HG02759 (cell line): ENCODE measurements at regions not wholly inside any gene's neighbourhood (a gene's known extent, or its start where the extent isn't known, plus 50 kb on each side); places are given as distances from the start of the nearest gene placed in this dataset.
"Not testable (repeated sequence)": the region's sequence is repeated elsewhere in the genome, so short reads cannot be mapped to it uniquely, and the experiment has no call there.

ENCODE experiments used
- ATAC-seq: cut with Tn5 transposase; IDR thresholded peaks from one replicate; pipeline ENCODE4 v1.9.1; 2021; ENCODE audit warnings: mild to moderate bottlenecking, moderate library complexity; ENCODE audit not compliant: unreplicated experiment

DNA sequence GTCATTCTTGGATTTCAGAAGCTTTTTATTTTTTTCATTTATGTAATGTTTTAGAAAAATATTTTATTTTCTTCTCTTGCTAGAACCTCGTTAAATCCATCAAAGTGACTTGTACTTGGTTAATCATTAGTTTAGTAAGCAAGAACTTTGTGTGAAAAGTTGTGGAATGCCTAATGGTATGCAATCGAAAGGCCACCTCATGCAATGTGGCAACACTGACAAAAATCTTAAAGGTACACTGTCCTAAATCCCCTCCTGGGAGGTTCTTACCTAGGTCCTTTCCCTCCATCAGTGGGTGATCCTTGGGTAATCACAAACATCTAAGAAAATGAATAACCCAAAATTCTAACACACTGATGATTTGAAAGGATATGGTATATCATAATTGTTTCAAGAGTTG lies 304.2 kb downstream of the DNAH5 start:
- ATAC-seq: no peak

DNA sequence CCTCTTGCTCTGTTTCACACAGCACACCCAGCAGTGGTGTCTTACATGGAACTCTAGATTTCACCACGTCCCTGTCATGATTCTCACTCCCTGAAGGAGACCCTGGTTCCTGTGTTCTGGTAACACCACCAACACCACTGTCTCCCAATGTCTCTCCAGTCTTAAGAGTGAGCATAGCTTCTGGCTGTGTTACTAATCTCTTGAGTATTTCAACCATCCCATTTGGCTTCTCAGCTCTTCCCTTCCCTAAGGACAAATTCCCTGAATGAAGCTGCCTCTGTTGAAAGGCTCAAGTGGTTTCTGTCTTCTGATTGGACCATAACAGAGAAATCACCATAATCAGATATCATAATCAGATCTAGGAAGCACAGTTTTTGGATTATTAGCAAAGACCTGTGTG lies 311.8 kb downstream of the DNAH5 start:
- no peak for ATAC-seq

DNA sequence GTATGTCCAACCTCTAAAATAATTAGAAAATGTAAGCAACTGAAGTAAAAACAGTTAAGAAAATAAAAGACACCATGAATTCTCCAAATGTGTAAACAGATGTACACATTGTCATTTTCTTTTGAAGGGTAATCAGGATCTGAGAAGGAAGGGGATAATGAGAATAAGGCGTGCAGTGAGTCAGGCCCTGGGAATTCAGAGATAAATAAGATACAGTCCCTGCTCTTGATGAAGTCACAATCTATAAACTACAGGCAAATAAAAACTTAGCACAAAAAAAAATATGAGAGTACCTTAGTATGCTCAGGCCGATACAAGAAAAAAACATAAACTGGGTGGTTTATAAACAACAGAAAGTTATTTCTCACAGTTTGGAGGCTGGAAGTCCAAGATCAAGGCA lies 315.3 kb downstream of the DNAH5 start:
- ATAC-seq: no peak

DNA sequence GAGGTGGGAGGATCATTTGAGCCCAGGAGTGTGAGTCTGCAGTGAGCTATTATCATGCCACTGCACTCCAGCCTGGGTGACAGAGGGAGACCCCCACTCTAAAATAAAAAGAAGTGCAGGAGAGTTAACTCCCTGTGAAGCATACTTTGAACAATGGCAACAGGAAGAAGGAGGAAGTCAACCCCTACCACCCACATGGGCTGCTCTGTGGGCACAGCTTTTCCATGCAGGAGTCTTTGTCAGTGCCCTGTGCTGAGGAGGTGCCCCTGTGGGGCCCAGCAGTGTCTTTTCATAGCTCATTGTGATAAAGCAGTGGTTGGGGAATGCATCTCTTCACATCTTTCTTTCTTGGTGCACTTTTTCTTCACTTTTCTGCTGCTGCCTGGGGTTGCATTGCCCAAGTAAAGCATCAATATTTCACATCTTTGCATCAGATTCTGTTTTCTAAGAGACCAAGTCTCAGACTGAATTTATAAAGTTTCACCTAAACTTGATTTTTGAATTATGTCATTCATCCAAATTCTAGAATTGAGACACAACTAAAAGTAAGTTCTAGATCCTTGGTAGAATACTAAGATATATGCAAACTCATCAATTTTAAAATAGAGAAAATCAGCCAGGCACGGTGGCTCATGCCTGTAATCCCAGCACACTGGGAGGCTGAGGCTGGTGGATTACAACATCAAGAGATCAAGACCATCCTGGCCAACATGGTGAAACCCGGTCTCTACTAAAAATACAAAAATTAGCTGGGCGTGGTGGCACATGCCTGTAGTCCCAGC lies 316.6 kb downstream of the DNAH5 start:
- no peak for ATAC-seq

DNA sequence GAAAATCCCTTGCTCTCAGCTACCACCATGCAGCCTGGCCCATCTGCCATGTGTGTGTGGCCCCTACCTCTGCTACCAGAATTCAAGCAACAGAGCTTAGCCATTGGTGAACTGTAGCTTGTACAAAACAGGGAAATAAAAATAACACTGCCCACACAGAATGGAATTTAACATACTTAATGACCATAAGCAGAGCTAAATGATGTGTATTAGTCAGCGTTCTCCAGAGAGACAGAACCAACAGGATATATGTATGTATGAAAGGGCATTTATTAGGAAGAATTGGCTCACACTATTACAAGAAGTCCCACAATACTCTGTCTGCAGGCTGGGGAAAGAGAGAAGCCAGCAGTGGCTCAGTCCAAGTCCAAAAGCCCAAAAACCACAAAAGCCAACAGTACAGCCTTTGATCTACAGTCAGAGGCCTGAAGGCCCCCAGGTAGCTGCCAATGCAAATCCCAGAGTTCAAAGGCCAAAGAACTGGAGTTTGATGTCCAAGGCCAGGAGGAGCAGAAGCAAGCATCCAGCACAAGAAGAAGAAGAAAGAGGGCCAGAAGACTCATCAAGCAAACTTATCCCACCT lies 318.8 kb downstream of the DNAH5 start:
- no peak for ATAC-seq

DNA sequence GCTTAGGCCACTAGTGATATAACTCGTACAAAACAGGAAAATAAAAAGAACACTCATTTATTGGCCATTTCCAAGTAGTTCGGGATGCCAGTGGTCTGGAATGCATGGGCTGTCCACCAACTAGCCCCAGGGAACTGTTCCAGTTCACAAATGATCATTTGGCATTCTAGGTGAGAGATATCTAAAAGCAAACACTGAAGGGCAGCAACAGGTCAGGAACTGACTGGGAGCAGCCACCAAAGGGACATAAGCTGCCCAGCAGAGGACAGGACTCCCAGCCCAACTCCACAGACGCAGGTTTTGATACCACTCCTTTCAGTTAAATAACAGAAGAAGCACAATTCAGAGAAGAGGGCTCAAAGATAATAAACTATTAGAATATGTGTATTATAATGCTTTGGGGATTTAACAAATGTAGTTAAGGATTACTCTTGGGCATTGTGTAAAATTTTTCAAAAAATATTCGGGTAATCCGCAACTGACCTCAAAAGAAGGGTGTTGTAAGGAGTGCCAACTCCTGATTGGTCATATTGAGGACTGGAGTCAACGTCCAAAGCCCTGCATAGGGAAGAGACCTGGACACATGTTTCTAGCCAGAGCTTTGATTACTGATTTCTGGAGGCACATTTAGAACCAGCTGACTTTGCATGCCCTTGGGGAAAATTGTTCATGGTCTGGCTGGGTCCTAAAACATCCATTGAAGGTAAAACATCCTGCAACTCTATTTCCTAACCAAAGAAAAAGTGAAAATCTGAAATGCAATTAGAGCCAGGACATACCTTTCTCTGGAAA lies 320.0 kb downstream of the DNAH5 start:
- no peak for ATAC-seq

DNA sequence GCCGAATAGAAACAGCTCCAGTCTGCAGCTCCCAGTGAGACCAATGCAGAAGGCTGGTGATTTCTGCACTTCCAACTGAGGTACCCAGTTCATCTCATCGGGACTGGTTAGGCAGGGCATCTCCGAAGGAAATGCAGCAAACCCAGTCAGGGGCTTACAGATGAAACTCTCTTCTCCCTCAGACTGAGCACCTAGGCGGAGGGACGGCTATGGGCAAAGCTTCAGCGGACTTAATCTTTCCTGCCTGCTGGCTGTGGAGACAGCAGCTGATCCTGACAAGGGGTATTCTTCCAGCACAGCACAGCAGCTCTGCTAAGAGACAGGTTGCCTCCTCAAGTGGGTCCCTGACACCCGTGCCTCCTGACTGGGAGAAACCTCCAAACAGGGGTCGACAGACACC lies 330.9 kb downstream of the DNAH5 start:
- no peak for ATAC-seq

DNA sequence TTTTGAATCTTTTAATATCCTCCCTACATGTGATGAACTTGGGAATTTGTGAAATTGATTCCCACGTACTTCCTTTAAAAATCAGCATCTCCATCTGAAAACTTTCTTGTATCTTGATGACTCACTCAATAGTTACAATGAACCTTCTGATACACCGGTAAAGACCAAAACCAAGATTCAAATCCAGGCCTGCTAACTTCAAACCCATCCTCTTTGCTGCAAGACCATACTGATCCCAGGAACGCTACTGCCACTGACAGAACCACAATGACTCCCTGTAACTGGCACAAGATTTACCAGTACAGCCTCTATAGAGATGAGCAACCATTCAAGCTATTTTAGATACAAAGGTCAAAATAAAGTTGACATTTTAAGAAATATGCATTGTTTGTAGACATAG lies 332.9 kb downstream of the DNAH5 start:
- ATAC-seq: no peak

DNA sequence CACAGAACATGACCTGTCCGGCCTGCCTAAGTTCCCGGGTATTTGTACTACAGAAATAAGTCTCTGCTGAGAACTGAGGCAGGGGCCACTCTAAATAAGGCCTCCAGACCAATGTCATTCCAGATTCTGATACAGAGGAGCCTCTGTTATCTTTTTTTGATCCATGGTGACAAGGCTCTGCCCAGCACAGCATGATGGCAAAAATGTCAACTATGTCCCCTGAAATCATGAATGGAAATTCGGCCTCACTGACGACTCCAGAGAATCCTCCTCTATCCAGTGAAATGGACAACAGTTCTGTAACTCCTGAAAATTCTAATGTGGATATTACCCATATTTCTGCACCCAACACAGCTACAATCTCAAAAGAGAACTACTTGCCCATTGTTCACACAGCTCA lies 335.0 kb downstream of the DNAH5 start:
- no peak for ATAC-seq

DNA sequence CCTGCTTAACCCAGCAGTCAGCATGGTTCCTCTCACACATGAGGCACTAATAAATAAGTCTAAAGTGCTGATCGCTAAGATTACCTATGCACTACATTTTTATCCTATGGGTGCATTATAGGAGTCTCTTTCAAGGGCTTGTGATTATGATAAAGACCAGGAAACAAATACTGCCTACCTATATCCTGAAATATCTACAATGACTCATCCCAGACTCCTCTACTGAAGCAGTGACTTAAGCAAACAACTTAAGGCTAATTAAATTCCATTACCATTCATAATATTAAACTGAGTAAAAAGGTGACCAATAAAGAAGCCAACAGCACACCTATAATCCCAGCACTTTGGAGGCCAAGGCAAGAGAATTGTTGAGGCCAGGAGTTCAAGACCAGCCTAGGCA lies 338.4 kb downstream of the DNAH5 start:
- no peak for ATAC-seq

DNA sequence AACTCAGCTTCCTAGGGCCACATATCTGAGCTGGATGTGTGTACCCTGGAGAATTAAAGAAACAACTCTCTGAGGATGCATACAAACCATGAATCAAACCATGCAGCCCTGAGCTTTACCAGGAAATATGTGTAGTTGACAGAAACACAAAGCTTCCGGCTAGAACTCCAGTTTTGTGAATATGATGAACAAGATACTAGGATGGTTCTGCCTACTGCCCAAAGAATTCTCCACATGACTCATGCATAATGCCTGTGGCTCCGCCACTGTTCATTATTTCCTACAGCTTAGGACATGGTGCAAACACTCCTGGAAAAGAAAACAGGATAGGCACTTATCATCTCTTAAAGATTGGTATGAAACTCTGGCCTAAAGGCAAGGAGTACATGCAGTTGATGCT lies 343.4 kb downstream of the DNAH5 start:
- no peak for ATAC-seq

DNA sequence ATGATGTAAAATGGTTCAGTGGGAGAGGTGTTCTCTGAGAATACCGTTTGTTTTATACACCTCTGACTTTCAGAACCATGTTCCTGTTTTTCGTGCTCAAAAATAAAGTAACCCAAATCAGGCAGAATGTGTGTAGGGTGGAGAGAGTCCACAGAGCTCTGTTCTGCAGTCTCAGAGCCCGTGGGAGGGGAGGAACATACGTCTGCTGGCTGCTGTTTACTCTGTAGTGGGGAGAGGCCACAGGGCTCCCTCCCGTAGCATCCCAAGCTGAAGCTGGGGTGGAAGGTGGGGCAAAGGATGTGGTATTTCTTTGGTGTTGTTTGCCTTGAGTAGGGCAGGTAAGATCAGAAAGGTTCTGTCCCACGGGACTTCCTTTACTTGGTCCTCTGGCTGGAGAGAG lies 348.5 kb downstream of the DNAH5 start:
- ATAC-seq: no peak

DNA sequence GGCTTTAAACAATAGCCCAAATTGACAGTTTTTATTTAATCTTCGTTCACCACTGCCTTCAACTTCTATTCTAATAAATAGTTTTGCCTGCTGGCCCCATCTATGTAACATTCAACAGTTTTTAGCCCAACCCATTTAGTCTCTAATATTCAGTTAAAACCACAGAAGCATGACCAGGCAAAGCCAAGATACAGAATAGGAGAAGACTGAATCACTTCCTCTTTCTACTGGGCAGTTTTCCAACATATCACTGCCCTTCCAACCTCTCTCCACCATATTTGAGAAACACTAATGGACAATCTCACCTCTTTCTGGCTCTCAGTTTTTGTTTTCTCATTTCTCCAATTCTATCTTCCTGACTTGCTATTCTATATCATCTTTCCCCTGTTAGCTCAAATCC lies 352.9 kb downstream of the DNAH5 start:
- no peak for ATAC-seq

DNA sequence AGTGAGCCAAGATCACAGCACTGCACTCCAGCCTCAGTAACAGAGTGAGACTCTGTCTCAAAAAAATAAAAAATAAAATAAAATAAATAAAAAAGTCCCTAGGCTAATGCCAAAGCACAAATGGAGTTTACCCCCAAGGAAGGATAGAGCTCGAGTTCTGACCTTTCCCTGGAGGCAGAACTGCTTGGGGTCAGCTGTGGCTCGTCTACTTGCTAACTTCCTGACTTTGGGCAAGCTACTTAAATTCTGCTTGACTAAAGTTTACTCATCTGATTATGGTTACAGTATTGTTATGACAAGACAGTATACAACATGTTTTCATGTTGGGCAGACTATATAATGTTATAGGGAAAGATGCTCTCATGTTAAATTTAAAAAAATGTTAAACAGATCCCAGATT lies 359.2 kb downstream of the DNAH5 start:
- no peak for ATAC-seq

DNA sequence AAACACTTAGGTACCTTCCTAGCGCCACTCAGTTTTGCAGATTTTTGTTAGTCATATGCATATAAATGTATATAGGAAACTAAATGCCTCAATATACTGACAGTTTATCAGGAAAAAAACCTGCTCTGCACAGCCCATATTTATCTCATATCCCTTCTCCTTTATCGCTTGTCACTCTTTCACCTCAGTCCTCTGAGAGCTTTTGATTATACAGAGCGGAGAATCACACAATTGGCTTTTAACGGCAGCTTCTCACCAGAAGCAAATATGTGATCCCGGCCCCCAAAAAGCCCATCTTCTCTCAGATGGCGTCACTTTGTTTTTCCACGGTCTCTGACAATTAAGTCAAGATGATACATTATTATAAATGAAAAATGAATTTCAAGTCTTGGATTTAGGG lies 362.6 kb downstream of the DNAH5 start:
- ATAC-seq: no peak

DNA sequence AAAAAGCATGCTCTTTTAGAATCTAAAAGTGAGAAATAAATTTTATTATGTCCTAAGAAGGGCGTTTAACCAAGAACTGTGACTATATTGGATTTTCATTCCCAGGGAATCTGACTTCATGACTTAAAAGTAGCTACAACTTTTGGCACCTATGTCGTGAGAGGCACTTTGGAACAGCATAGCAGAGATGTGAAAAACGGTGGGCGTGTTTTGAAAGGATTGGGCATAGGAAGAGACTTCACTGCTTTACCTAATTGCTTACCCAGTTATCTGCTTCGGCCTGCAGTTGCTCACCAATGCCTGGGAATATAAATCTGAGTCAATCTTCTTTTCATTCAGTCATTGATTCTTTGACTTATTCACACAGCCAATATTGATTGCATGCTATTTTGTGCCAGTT lies 363.4 kb downstream of the DNAH5 start:
- no peak for ATAC-seq

DNA sequence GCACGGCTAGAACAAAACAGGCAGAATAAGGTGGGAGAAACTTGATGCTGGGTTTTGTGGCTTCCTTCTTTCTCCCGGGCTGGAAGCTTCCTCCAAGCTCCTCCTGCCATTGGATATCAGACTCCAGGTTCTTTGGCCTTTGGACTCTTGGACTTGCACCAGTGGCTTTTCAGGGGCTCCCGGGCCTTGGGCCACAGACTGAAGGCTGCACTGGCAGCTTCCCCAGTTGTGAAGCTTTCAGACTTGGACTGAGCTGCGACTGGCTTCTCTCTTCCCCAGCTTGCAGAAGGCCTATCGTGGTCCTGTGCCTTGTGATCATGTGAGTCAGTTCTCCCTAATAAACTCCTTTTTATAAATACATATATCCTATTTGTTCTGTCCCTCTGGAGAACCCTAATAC lies 364.4 kb downstream of the DNAH5 start:
- ATAC-seq: no peak

DNA sequence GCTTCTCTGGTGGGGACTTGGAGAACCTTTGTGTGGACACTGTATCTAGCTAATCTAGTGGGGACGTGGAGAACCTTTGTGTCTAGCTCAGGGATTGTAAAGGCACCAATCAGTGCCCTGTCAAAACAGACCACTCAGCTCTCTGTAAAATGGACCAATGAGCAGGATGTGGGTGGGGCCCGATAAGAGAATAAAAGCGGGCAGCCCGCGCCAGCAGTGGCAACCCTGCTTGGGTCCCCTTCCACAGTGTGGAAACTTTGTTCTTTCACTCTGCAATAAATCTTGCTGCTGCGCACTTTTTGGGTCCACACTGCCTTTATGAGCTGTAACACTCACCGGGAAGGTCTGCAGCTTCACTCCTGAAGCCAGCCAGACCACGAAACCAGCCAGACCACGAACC lies 365.4 kb downstream of the DNAH5 start:
- not testable (repeated sequence) for ATAC-seq

DNA sequence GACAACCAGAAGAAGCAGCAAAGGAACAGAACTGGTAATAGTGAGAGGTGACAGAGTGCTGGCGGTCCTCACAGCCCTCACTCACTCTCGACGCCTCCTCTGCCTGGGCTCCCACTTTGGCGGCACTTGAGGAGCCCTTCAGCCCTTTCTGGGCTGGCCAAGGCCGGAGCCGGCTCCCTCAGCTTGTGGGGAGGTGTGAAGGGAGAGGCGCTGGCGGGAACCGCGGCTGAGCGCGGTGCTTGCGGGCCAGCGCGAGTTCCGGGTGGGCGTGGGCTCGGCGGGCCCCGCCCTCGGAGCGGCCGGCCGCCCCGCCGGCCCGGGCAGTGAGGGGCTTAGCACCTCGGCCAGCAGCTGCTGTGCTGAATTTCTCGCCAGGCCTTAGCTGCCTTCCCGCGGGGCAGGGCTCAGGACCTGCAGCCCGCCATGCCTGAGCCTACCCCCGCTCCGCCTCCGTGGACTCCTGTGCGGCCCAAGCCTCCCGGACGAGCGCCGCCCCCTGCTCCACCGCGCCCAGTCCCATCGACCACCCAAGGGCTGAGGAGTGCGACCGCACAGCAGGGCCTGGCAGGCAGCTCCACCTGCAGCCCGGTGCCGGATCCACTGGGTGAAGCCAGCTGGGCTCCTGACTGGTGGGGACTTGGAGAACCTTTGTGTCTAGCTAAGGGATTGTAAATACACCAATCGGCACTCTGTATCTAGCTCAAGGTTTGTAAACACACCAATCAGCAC lies 366.0 kb downstream of the DNAH5 start:
- ATAC-seq: not testable (repeated sequence)

DNA sequence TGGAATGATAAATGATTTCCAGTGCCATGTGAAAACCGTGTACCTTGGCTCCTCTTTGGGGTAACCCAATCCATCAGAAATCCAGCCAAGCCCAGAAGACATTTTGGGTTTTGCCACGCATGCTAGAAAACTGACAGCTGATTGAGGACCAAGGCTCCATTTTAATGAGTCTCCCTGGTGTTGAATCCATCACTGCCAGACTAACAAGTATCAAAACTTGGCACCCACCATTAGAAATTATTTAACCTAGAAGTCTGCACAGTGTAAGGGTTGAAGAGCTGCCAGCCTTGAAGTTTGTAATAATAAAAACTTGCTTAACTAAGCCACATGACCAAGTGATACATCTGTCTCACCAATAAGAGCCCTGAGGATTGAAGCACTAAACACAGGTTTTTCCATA lies 369.9 kb downstream of the DNAH5 start:
- no peak for ATAC-seq

DNA sequence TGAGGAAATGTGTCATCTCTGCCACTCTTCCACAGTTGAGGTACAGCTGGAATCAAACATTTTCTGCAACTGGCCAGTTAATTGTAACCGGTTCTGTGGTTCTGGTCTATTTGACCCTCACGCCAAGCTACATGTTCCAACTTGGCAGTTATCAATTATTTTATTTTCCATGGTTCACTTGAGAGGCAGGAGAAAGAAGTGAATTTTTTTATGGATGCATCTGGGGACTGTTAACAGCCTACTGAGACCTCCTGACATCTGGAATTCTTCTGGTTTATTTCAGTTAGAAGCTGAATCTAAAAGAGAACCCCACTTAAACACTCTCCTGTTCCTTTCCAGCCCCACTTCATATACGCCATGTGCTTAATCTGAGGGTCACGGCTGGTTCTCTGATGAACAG lies 372.3 kb downstream of the DNAH5 start:
- ATAC-seq: no peak
